ENCODE measurements at regions not wholly inside any gene's neighbourhood (a gene's known extent, or its start where the extent isn't known, plus 50 kb on each side); places are given as distances from the start of the nearest gene placed in this dataset.

DNA sequence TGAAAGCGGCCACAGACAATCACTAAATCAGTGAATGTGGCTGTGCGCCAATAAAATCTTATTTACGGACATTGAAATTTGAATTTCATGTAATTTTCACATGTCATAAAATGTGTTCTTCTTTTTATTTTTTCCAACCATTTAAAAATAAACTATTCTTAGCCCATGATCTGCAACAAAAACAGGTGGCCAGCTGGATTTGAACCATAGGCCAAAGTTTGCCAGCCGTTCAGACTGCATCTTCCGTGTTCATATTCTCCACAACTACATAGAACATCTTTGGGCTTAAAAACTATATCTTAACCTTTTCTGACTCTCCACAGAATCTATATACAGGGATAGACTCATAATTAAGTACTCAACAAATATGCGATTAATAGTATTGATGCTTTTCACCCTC, 81.2 kb upstream of the RALGPS2 start:
- Histone ChIP-seq H3K9me3 (ENCODE audit: insufficient read depth in 2 of 2, low read depth in 1 of 2, low read length in 1 of 2) (no peaks in the 10 kb centered on the region), H3K56ac (replicated peaks; ENCODE audit: insufficient read length, low read depth, low read length) (no peak overlapping the region), H2AK5ac (ENCODE audit: low read depth, low read length) (no peak overlapping the region), H2BK120ac (replicated peaks; ENCODE audit: low read depth, low read length) (no peak overlapping the region), H3K4ac (replicated peaks; ENCODE audit: insufficient read length, low read depth, low read length) (no peak overlapping the region), H3K79me1 (ENCODE audit: low read depth, low read length) (no peaks in the 10 kb centered on the region), H4K8ac (ENCODE audit: extremely low read depth, insufficient read depth, low read length) (no peak overlapping the region), H3K36me3 (ENCODE audit: control insufficient read depth in 2 of 4, insufficient read depth in 4 of 4, low read length in 3 of 4) (no peaks in the 10 kb centered on the region), H2BK20ac (ENCODE audit: low read length) (no peak overlapping the region), H2AFZ (ENCODE audit: low read length) (no peak overlapping the region), H3K27ac (ENCODE audit: low read depth, low read length) (no peak overlapping the region), H3K27me3 (replicated peaks in 1 of 4; ENCODE audit: control insufficient read depth in 3 of 4, extremely low read depth in 1 of 4, insufficient read depth in 3 of 4, low read length in 3 of 4) (no peaks in the 10 kb centered on the region), H3K4me1 (replicated peaks in 1 of 4; ENCODE audit: control insufficient read depth in 3 of 4, insufficient read depth in 4 of 4, low read length in 3 of 4) (peaks cover 3 to 8% (median 4%) of the 10 kb centered on the region in 4 experiments; a peak in 4 of 7 replicates), H4K20me1 (replicated peaks in 1 of 2; ENCODE audit: control insufficient read depth in 1 of 2, insufficient read depth in 2 of 2, low read length in 2 of 2) (no peaks in the 10 kb centered on the region), H2BK12ac (ENCODE audit: low read depth, low read length) (no peak overlapping the region), H3K4me3 (ENCODE audit: extremely low read depth in 1 of 4, insufficient read depth in 2 of 4, low read depth in 3 of 4, low read length in 4 of 4) (no peak overlapping the region), H3K14ac (ENCODE audit: insufficient read length) (no peak overlapping the region), H3K23ac (ENCODE audit: insufficient read length) (no peak overlapping the region), H3K23me2 (ENCODE audit: low read depth, low read length) (no peaks in the 10 kb centered on the region), H3K9ac (replicated peaks in 1 of 4; ENCODE audit: extremely low read depth in 1 of 4, low read depth in 3 of 4, low read length in 3 of 4) (no peak overlapping the region), H3K4me2 (ENCODE audit: insufficient read depth in 1 of 2, low read depth in 2 of 2, low read length in 2 of 2) (no peak overlapping the region), H4K5ac (ENCODE audit: insufficient read length, low read depth, low read length) (no peak overlapping the region), H3K79me2 (ENCODE audit: control insufficient read depth in 1 of 2, insufficient read depth in 2 of 2, low read length in 2 of 2) (no peaks in the 10 kb centered on the region), H2BK5ac (ENCODE audit: low read depth, low read length) (no peak overlapping the region), H4K91ac (replicated peaks; ENCODE audit: insufficient read length, low read length) (no peak overlapping the region), H2BK15ac (ENCODE audit: low read length) (no peak overlapping the region), H3K18ac (ENCODE audit: extremely low read depth, low read length) (no peak overlapping the region)
- FAIRE-seq (no peak), DNase-seq (ENCODE audit: low read depth in 1 of 2, low spot score in 2 of 2) (no peak)
- CTCF ChIA-PET (ENCODE audit: partially characterized antibody) = interaction anchor here (1.3 to 2.9 kb wide), 3 partner anchors 15 to 56 kb away, joined by 4 to 11 read pairs (median 6); no protein-coding TSS in a partner anchor
- POLR2A ChIA-PET (ENCODE audit: partially characterized antibody) = no interaction called here
- 91% methylated on average over 6 of the region's 6 CpGs; no CpG with 5 or more reads in 1 of the 2 experiments for WGBS, 2 experiments (ENCODE audit: extremely low coverage in 1 of 2, insufficient coverage in 1 of 2, insufficient read length in 1 of 2, insufficient replicate concordance in 2 of 2, low coverage in 1 of 2, low lambda C conversion rate in 2 of 2, missing lambda C conversion rate in 1 of 2)
- TF ChIP-seq NRF1 (IDR thresholded peaks at IDR 0.05; ENCODE audit: low read depth, low read length) = no peak
- TF ChIP-seq YY1 (IDR thresholded peaks at IDR 0.05; ENCODE audit: low read depth, low read length) = no peak
- TF ChIP-seq RAD21 (IDR thresholded peaks at IDR 0.05 in 1 of 2, conservative IDR thresholded peaks at IDR 0.05 in 1 of 2; ENCODE audit: low read depth in 2 of 2, low read length in 2 of 2) = no peak
- no peak for TF ChIP-seq ZNF274 (IDR thresholded peaks at IDR 0.05; ENCODE audit: borderline replicate concordance, extremely low read depth, low read length)
- no peak for TF ChIP-seq CHD2 (IDR thresholded peaks at IDR 0.05; ENCODE audit: low read length)
- TF ChIP-seq GABPA (IDR thresholded peaks at IDR 0.05; ENCODE audit: borderline replicate concordance, insufficient read depth, low read length) = no peak
- TF ChIP-seq PHF8 (conservative IDR thresholded peaks at IDR 0.05; ENCODE audit: low read depth, low read length) = no peak
- no peak for TF ChIP-seq RFX5 (IDR thresholded peaks at IDR 0.05; ENCODE audit: borderline replicate concordance, low read depth, low read length)
- TF ChIP-seq, protein P1, sequence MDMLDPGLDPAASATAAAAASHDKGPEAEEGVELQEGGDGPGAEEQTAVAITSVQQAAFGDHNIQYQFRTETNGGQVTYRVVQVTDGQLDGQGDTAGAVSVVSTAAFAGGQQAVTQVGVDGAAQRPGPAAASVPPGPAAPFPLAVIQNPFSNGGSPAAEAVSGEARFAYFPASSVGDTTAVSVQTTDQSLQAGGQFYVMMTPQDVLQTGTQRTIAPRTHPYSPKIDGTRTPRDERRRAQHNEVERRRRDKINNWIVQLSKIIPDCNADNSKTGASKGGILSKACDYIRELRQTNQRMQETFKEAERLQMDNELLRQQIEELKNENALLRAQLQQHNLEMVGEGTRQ (IDR thresholded peaks at IDR 0.05; ENCODE audit: low read length) = no peak
- TF ChIP-seq, protein P2, sequence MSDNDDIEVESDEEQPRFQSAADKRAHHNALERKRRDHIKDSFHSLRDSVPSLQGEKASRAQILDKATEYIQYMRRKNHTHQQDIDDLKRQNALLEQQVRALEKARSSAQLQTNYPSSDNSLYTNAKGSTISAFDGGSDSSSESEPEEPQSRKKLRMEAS (IDR thresholded peaks at IDR 0.05) = no peak
- TF ChIP-seq SIRT6 (IDR thresholded peaks at IDR 0.05; ENCODE audit: low read length) = no peak
- no peak for TF ChIP-seq CEBPB (IDR thresholded peaks at IDR 0.05; ENCODE audit: low read depth, low read length)
- TF ChIP-seq TAF1 (IDR thresholded peaks at IDR 0.05; ENCODE audit: low read depth, low read length) = no peak
- no peak for TF ChIP-seq EGR1 (IDR thresholded peaks at IDR 0.05; ENCODE audit: borderline replicate concordance, low read depth, low read length)
